Suprapubic skin (tissue), 4 donors: ENCODE measurements at regions not wholly inside any gene's neighbourhood (a gene's known extent, or its start where the extent isn't known, plus 50 kb on each side); places are given as distances from the start of the nearest gene placed in this dataset.

Experiments
- DNase-seq, 2 donors: peaks; one replicate each; pipeline ENCODE4 v3.0.0-alpha.2; 2019; ENCODE audit warnings: low spot score in 2 of 2
- H3K27ac ChIP-seq: fragments of 200-600 bp; sonication (generic); one replicate; pipeline ENCODE4 v1.5.1; 2019
- H3K27me3 ChIP-seq: fragments of 200-600 bp; sonication (generic); one replicate; pipeline ENCODE4 v1.5.1; 2019
- H3K36me3 ChIP-seq: fragments of 200-600 bp; sonication (generic); one replicate; pipeline ENCODE4 v1.5.1; 2019
- H3K4me1 ChIP-seq: fragments of 200-600 bp; sonication (generic); one replicate; pipeline ENCODE4 v1.5.1; 2019
- H3K4me3 ChIP-seq: fragments of 200-600 bp; sonication (generic); one replicate; pipeline ENCODE4 v1.5.1; 2019; ENCODE audit warnings: mild to moderate bottlenecking
- H3K9me3 ChIP-seq: fragments of 200-600 bp; sonication (generic); one replicate; pipeline ENCODE4 v1.5.1; 2019
- EP300 ChIP-seq: sonication (generic); formaldehyde crosslinking; IDR thresholded peaks from one replicate; pipeline ENCODE4 v1.6.1; 2017; ENCODE audit warnings: antibody characterized with exemption
- POLR2A ChIP-seq, 2 donors: fragments of 450-650 bp; IDR thresholded peaks; one replicate each; pipeline ENCODE4 v1.6.1; 2017; ENCODE audit warnings: antibody characterized with exemption in 2 of 2, mild to moderate bottlenecking in 2 of 2, moderate library complexity in 2 of 2
- POLR2AphosphoS5 ChIP-seq, 3 donors: sonication (generic); formaldehyde crosslinking; IDR thresholded peaks; one replicate each; pipeline ENCODE4 v1.6.1; 2017; ENCODE audit warnings: antibody characterized with exemption in 3 of 3
- WGBS: methylation state at CpG from one replicate; pipeline ENCODE4 v1.1.5; 2018; 5-methylcytosine and 5-hydroxymethylcytosine counted together
- TF ChIP-seq, protein P1 (sequence below), 2 donors: fragments of 200-600 bp in 1 of 2; fragments of 450-650 bp in 1 of 2; sonication (generic) in 1 of 2; IDR thresholded peaks; one replicate each; pipeline ENCODE4 v1.5.1; 2016 to 2019; ENCODE audit warnings: antibody characterized with exemption in 2 of 2, mild to moderate bottlenecking in 1 of 2, moderate library complexity in 1 of 2

- DNase-seq, result no peak
- Histone ChIP-seq H3K4me3 (no peak overlapping the region), H3K36me3 (no peaks in the 10 kb centered on the region), H3K27me3 (no peaks in the 10 kb centered on the region), H3K27ac (no peak overlapping the region), H3K9me3 (no peaks in the 10 kb centered on the region), H3K4me1 (no peaks in the 10 kb centered on the region)
- 75% methylated on average over 4 of the region's 4 CpGs for WGBS
- no peak for TF ChIP-seq POLR2A (IDR thresholded peaks at IDR 0.05)
- TF ChIP-seq EP300, result no peak
- TF ChIP-seq POLR2AphosphoS5 (IDR thresholded peaks at IDR 0.05), result no peak
- TF ChIP-seq, protein P1, sequence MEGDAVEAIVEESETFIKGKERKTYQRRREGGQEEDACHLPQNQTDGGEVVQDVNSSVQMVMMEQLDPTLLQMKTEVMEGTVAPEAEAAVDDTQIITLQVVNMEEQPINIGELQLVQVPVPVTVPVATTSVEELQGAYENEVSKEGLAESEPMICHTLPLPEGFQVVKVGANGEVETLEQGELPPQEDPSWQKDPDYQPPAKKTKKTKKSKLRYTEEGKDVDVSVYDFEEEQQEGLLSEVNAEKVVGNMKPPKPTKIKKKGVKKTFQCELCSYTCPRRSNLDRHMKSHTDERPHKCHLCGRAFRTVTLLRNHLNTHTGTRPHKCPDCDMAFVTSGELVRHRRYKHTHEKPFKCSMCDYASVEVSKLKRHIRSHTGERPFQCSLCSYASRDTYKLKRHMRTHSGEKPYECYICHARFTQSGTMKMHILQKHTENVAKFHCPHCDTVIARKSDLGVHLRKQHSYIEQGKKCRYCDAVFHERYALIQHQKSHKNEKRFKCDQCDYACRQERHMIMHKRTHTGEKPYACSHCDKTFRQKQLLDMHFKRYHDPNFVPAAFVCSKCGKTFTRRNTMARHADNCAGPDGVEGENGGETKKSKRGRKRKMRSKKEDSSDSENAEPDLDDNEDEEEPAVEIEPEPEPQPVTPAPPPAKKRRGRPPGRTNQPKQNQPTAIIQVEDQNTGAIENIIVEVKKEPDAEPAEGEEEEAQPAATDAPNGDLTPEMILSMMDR (IDR thresholded peaks at IDR 0.05), result no peak
These were observed 319.4 kb upstream of the POU1F1 start for GRCh38 chr3:87595798-87596197.

DNA sequence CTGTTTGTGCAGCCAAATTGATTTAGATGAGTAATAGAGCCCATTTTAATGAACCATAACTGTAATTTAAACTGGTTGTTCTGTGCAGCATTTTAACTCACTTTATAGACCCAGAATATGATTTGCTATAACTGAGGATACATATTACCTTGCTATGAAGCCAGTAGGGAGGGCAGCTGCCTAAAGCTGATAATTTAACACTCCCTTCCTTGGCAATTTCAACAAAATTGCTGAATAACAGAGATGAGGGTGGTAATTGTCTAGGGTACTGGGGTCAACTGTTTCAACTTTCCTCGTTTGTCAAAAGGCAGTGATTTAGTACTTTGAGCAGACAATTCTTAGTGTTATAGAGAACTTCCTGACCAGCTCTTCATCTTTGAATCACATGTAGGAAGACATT lies 304.9 kb upstream of the POU1F1 start:
- Histone ChIP-seq H3K9me3 (no peaks in the 10 kb centered on the region), H3K4me1 (no peaks in the 10 kb centered on the region), H3K27ac (no peak overlapping the region), H3K36me3 (no peaks in the 10 kb centered on the region), H3K4me3 (no peak overlapping the region), H3K27me3 (no peaks in the 10 kb centered on the region)
- 50% methylated on average over 1 of the region's 1 CpG for WGBS
- TF ChIP-seq, protein P1 (IDR thresholded peaks at IDR 0.05), result no peak
- no peak for TF ChIP-seq POLR2AphosphoS5 (IDR thresholded peaks at IDR 0.05)
- no peak for TF ChIP-seq EP300
- TF ChIP-seq POLR2A (IDR thresholded peaks at IDR 0.05), result no peak
- DNase-seq, result no peak

- Histone ChIP-seq H3K36me3 (no peaks in the 10 kb centered on the region), H3K27me3 (no peaks in the 10 kb centered on the region), H3K4me3 (no peak overlapping the region), H3K4me1 (no peaks in the 10 kb centered on the region), H3K9me3 (no peaks in the 10 kb centered on the region), H3K27ac (no peak overlapping the region)
- DNase-seq, result no peak
- no peak for TF ChIP-seq POLR2A (IDR thresholded peaks at IDR 0.05)
- TF ChIP-seq EP300, result no peak
- TF ChIP-seq POLR2AphosphoS5 (IDR thresholded peaks at IDR 0.05), result no peak
- TF ChIP-seq, protein P1 (IDR thresholded peaks at IDR 0.05), result no peak
- 54% methylated on average over 4 of the region's 4 CpGs for WGBS
These were observed 300.4 kb upstream of the POU1F1 start for GRCh38 chr3:87576752-87577151.

GRCh38 chr3:87575550-87575949 lies 299.2 kb upstream of the POU1F1 start:
- no peak overlapping the region for H3K27ac ChIP-seq
- WGBS, result 28% methylated on average over 5 of the region's 5 CpGs
- no peaks in the 10 kb centered on the region for H3K9me3 ChIP-seq
- TF ChIP-seq POLR2A (IDR thresholded peaks at IDR 0.05), result no peak
- H3K36me3 ChIP-seq, result no peaks in the 10 kb centered on the region
- H3K4me3 ChIP-seq, result no peak overlapping the region
- DNase-seq, result no peak
- no peaks in the 10 kb centered on the region for H3K27me3 ChIP-seq
- no peaks in the 10 kb centered on the region for H3K4me1 ChIP-seq

DNA sequence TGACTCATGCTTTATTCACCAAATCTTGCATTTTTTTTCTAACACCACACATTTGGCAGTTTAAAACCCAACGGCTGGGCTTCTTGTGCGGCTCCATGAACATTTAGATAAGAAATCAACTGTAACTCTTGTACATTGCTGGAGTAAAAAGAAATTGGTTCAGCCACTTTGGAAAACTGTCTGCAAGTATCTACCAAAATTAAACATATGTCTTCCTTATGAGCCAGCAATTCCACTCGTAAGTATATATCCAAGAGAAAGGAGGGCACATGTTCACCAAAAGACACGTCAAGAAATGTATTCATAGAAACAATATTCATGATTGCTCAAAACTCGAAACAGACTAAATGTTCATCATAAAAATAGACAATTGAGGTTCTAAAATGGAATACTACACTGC lies 291.9 kb upstream of the POU1F1 start:
- TF ChIP-seq, protein P1 (IDR thresholded peaks at IDR 0.05), result no peak
- TF ChIP-seq EP300 (no peak), POLR2A (IDR thresholded peaks at IDR 0.05) (no peak), POLR2AphosphoS5 (IDR thresholded peaks at IDR 0.05) (no peak)
- 72% methylated on average over 5 of the region's 5 CpGs for WGBS
- H3K36me3 ChIP-seq, result no peaks in the 10 kb centered on the region
- no peaks in the 10 kb centered on the region for H3K4me1 ChIP-seq
- no peak overlapping the region for H3K27ac ChIP-seq
- no peak for DNase-seq
- H3K9me3 ChIP-seq, result no peaks in the 10 kb centered on the region
- no peaks in the 10 kb centered on the region for H3K27me3 ChIP-seq
- no peak overlapping the region for H3K4me3 ChIP-seq

GRCh38 chr3:87564438-87564837 lies 288.1 kb upstream of the POU1F1 start:
- Histone ChIP-seq H3K4me3 (no peak overlapping the region), H3K27ac (no peak overlapping the region), H3K36me3 (no peaks in the 10 kb centered on the region), H3K4me1 (no peaks in the 10 kb centered on the region), H3K27me3 (no peaks in the 10 kb centered on the region), H3K9me3 (peaks cover 3% of the 10 kb centered on the region)
- WGBS, result 66% methylated on average over 1 of the region's 1 CpG
- TF ChIP-seq EP300 (no peak), POLR2AphosphoS5 (IDR thresholded peaks at IDR 0.05) (no peak), POLR2A (IDR thresholded peaks at IDR 0.05) (no peak)
- TF ChIP-seq, protein P1 (IDR thresholded peaks at IDR 0.05), result no peak
- no peak for DNase-seq
